ENCODE measurements at regions not wholly inside any gene's neighbourhood (a gene's known extent, or its start where the extent isn't known, plus 50 kb on each side); places are given as distances from the start of the nearest gene placed in this dataset.
"Not testable (repeated sequence)": the region's sequence is repeated elsewhere in the genome, so short reads cannot be mapped to it uniquely, and the experiment has no call there.

DNA sequence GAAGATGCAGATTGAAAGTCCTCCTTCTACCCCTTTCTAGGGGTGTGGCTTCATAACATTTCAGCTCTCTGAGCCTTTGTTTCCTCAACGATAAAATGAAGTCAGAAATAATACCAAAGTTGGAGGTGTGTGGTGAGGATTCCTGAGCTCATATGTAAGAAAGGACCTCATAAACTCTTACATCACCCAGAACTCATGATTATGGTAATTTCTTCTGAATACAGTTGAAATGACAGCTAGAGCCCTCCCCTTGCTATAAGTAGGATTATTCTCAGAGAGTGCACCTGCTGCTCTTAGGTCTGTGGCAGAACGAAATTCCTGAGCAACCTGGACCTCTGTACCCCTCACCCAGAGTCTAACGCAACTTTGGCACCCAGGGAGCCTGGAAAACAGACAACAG lies 291.4 kb upstream of the KLF4 start:
- DNase-seq (ENCODE audit: low spot score) (no peak), ATAC-seq (ENCODE audit: low read depth) (no peak)
- Histone ChIP-seq H3K4me1 (ENCODE audit: insufficient read depth, poor library complexity, severe bottlenecking) (no peaks in the 10 kb centered on the region), H3K27me3 (ENCODE audit: insufficient read depth, poor library complexity, severe bottlenecking) (no peaks in the 10 kb centered on the region), H3K4me3 (ENCODE audit: severe bottlenecking) (no peak overlapping the region), H3K36me3 (ENCODE audit: low read depth) (no peaks in the 10 kb centered on the region), H3K27ac (ENCODE audit: poor library complexity, severe bottlenecking) (no peak overlapping the region), H3K9me3 (ENCODE audit: severe bottlenecking) (no peaks in the 10 kb centered on the region)
- TF ChIP-seq, protein P1, sequence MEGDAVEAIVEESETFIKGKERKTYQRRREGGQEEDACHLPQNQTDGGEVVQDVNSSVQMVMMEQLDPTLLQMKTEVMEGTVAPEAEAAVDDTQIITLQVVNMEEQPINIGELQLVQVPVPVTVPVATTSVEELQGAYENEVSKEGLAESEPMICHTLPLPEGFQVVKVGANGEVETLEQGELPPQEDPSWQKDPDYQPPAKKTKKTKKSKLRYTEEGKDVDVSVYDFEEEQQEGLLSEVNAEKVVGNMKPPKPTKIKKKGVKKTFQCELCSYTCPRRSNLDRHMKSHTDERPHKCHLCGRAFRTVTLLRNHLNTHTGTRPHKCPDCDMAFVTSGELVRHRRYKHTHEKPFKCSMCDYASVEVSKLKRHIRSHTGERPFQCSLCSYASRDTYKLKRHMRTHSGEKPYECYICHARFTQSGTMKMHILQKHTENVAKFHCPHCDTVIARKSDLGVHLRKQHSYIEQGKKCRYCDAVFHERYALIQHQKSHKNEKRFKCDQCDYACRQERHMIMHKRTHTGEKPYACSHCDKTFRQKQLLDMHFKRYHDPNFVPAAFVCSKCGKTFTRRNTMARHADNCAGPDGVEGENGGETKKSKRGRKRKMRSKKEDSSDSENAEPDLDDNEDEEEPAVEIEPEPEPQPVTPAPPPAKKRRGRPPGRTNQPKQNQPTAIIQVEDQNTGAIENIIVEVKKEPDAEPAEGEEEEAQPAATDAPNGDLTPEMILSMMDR (IDR thresholded peaks at IDR 0.05; ENCODE audit: poor library complexity, severe bottlenecking): no peak

DNA sequence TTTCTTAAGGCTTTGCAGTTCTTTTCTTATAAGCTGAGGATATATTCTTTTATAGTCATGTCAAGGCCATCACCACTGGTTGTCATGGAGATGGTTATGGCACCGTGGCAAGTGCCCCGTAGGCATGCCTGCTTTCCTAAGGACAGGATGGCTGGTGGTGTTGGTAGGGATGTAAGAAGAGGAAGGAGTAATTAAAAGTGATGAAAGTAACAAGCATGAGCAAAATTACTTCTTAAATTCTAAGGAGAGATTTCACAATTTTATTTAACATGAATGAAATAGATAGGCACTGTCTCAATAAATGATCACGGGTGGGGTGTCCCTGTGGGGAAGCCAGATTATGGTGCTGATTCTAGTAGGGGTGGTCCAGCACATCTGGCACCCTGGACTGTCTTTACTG lies 290.2 kb upstream of the KLF4 start:
- TF ChIP-seq, protein P1 (IDR thresholded peaks at IDR 0.05; ENCODE audit: poor library complexity, severe bottlenecking): no peak
- Histone ChIP-seq H3K4me3 (ENCODE audit: severe bottlenecking) (no peak overlapping the region), H3K27ac (ENCODE audit: poor library complexity, severe bottlenecking) (no peak overlapping the region), H3K4me1 (ENCODE audit: insufficient read depth, poor library complexity, severe bottlenecking) (no peaks in the 10 kb centered on the region), H3K27me3 (ENCODE audit: insufficient read depth, poor library complexity, severe bottlenecking) (no peaks in the 10 kb centered on the region), H3K9me3 (ENCODE audit: severe bottlenecking) (no peaks in the 10 kb centered on the region), H3K36me3 (ENCODE audit: low read depth) (no peaks in the 10 kb centered on the region)
- DNase-seq (ENCODE audit: low spot score): no peak
- ATAC-seq (ENCODE audit: low read depth): no peak

DNA sequence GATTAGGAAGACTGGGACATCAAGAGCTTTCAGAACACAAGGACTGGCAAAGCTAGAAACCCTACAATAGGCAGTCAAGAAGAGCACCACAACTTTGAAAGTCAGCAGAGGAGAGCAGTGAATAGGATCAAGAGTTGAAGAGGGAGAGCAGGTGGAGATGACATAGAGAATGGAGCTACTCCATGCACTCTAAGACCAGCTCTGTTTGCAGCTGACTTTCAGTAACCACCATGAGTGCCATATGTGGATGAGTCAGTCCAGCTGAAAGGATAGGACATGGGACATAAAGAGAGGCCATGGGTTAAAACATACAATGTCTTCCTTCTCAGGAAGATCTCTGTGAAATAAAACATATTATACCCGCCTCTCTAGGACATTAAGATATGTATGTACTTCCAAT lies 289.1 kb upstream of the KLF4 start:
- ATAC-seq (ENCODE audit: low read depth) (no peak), DNase-seq (ENCODE audit: low spot score) (no peak)
- H3K4me3 ChIP-seq (ENCODE audit: severe bottlenecking): no peak overlapping the region
- no peaks in the 10 kb centered on the region for H3K9me3 ChIP-seq (ENCODE audit: severe bottlenecking)
- TF ChIP-seq, protein P1 (IDR thresholded peaks at IDR 0.05; ENCODE audit: poor library complexity, severe bottlenecking): no peak
- no peaks in the 10 kb centered on the region for H3K27me3 ChIP-seq (ENCODE audit: insufficient read depth, poor library complexity, severe bottlenecking)
- no peak overlapping the region for H3K27ac ChIP-seq (ENCODE audit: poor library complexity, severe bottlenecking)
- H3K36me3 ChIP-seq (ENCODE audit: low read depth): no peaks in the 10 kb centered on the region
- H3K4me1 ChIP-seq (ENCODE audit: insufficient read depth, poor library complexity, severe bottlenecking): no peaks in the 10 kb centered on the region

- H3K27ac ChIP-seq (ENCODE audit: poor library complexity, severe bottlenecking); H3K9me3 ChIP-seq (ENCODE audit: severe bottlenecking); H3K36me3 ChIP-seq (ENCODE audit: low read depth); H3K4me1 ChIP-seq (ENCODE audit: insufficient read depth, poor library complexity, severe bottlenecking); H3K27me3 ChIP-seq (ENCODE audit: insufficient read depth, poor library complexity, severe bottlenecking); ATAC-seq (ENCODE audit: low read depth); DNase-seq (ENCODE audit: low spot score); H3K4me3 ChIP-seq (ENCODE audit: severe bottlenecking): not testable (repeated sequence)
Measured at GRCh38 chr9:107774099-107774498, 284.5 kb upstream of the KLF4 start.

DNA sequence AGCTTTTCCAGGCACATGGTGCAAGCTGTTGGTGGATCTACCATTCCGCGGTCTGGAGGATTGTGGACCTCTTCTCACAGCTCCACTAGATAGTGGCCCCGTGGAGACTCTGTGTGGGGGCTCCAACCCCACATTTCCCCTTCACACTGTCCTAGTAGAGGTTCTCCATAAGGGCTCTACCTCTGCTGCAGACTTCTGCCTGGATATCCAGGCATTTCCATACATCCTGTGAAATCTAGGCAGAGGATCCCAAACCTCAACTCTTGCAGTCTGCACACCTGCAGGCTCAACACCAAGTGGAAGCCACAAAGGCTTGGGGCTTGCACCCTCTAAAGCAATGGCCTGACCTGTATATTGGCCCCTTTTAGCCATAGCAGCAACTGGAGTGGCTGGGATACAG lies 283.4 kb upstream of the KLF4 start:
- H3K9me3 ChIP-seq (ENCODE audit: severe bottlenecking): no peaks in the 10 kb centered on the region
- no peak for ATAC-seq (ENCODE audit: low read depth)

More for the DNA sequence above, 283.4 kb upstream of the KLF4 start:
- TF ChIP-seq, protein P1 (IDR thresholded peaks at IDR 0.05; ENCODE audit: poor library complexity, severe bottlenecking): no peak
- Histone ChIP-seq H3K27ac (ENCODE audit: poor library complexity, severe bottlenecking) (no peak overlapping the region), H3K27me3 (ENCODE audit: insufficient read depth, poor library complexity, severe bottlenecking) (no peaks in the 10 kb centered on the region), H3K4me1 (ENCODE audit: insufficient read depth, poor library complexity, severe bottlenecking) (no peaks in the 10 kb centered on the region), H3K4me3 (ENCODE audit: severe bottlenecking) (no peak overlapping the region), H3K36me3 (ENCODE audit: low read depth) (no peaks in the 10 kb centered on the region)
- no peak for DNase-seq (ENCODE audit: low spot score)

Measured in RWPE2 (cell line).